Mesothelial cell of epicardium (in vitro differentiated cells): ENCODE measurements at regions not wholly inside any gene's neighbourhood (a gene's known extent, or its start where the extent isn't known, plus 50 kb on each side); places are given as distances from the start of the nearest gene placed in this dataset.

ENCODE experiments used
- DNase-seq, 2 experiments: peaks; one replicate each; pipeline ENCODE4 v3.0.0; 2021; ENCODE audit warnings: low spot score in 2 of 2; ENCODE audit not compliant: unreplicated experiment in 2 of 2
- H3K27ac Mint-ChIP-seq: 2 replicates; pipeline ENCODE4 v1.8.0; 2021; ENCODE audit warnings: mixed read lengths
- H3K27me3 Mint-ChIP-seq: 2 replicates; pipeline ENCODE4 v1.8.0; 2021; ENCODE audit warnings: low read depth, mixed read lengths
- H3K36me3 Mint-ChIP-seq: 2 replicates; pipeline ENCODE4 v1.8.0; 2021; ENCODE audit warnings: mixed read lengths
- H3K4me1 Mint-ChIP-seq: 2 replicates; pipeline ENCODE4 v1.8.0; 2021; ENCODE audit warnings: mixed read lengths
- H3K4me3 Mint-ChIP-seq: 2 replicates; pipeline ENCODE4 v1.8.0; 2021; ENCODE audit warnings: mild to moderate bottlenecking, moderate library complexity, mixed read lengths
- H3K9me3 Mint-ChIP-seq: 2 replicates; pipeline ENCODE4 v1.8.0; 2021; ENCODE audit warnings: mixed read lengths
- TF ChIP-seq, protein P1 (sequence below): fragments of 200-600 bp; sonication (generic); IDR thresholded peaks from one replicate; pipeline ENCODE4 v1.5.0; 2021; ENCODE audit warnings: antibody characterized with exemption; ENCODE audit not compliant: unreplicated experiment

DNA sequence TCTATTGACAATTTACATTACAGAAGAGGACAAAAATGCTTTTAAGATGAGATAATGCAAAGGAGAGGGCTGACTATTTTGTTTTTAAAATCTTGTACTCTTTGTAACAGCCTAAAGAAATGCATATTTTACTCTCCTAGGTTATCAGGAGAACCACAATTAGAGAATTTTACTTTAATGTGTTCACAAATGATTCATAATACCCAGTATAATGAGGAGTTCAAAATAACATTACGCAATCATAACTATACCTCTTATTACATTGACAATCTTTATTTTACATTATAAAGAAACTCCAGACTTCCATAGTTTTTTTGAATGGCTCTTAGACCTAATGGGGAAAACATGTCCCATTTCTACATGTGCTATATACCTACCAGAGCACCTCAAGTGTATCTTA lies 1089.7 kb downstream of the PCDH17 start:
- Mint-ChIP-seq H3K4me1 (peaks cover 6% of the 10 kb centered on the region), H3K27ac (no peak overlapping the region), H3K27me3 (no peaks in the 10 kb centered on the region), H3K4me3 (no peak overlapping the region), H3K36me3 (no peaks in the 10 kb centered on the region), H3K9me3 (no peaks in the 10 kb centered on the region)
- DNase-seq, result no peak
- TF ChIP-seq, protein P1, sequence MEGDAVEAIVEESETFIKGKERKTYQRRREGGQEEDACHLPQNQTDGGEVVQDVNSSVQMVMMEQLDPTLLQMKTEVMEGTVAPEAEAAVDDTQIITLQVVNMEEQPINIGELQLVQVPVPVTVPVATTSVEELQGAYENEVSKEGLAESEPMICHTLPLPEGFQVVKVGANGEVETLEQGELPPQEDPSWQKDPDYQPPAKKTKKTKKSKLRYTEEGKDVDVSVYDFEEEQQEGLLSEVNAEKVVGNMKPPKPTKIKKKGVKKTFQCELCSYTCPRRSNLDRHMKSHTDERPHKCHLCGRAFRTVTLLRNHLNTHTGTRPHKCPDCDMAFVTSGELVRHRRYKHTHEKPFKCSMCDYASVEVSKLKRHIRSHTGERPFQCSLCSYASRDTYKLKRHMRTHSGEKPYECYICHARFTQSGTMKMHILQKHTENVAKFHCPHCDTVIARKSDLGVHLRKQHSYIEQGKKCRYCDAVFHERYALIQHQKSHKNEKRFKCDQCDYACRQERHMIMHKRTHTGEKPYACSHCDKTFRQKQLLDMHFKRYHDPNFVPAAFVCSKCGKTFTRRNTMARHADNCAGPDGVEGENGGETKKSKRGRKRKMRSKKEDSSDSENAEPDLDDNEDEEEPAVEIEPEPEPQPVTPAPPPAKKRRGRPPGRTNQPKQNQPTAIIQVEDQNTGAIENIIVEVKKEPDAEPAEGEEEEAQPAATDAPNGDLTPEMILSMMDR, result no peak

DNA sequence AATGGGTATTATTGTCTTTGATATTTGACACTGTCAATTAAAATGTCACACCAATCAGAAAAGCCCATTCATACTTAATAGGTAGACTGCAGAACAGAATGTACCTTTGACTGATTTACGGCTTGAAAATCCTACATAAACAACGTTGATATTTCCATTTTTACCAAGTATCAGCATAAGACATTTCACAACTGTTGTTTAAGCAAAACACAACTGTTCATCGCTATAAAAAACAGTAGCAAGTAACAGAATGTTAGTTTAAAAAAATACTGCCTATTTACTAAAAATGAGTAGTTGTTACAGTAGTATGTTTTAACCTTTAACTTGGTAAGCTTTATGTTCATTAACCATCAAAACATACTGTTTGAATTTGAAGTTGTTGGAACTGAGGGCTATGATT lies 1096.6 kb downstream of the PCDH17 start:
- DNase-seq, result no peak
- no peak overlapping the region for H3K4me3 Mint-ChIP-seq
- no peak overlapping the region for H3K27ac Mint-ChIP-seq
- H3K27me3 Mint-ChIP-seq, result no peaks in the 10 kb centered on the region
- TF ChIP-seq, protein P1, result no peak
- no peaks in the 10 kb centered on the region for H3K36me3 Mint-ChIP-seq
- peaks cover 21% of the 10 kb centered on the region for H3K4me1 Mint-ChIP-seq
- no peaks in the 10 kb centered on the region for H3K9me3 Mint-ChIP-seq

DNA sequence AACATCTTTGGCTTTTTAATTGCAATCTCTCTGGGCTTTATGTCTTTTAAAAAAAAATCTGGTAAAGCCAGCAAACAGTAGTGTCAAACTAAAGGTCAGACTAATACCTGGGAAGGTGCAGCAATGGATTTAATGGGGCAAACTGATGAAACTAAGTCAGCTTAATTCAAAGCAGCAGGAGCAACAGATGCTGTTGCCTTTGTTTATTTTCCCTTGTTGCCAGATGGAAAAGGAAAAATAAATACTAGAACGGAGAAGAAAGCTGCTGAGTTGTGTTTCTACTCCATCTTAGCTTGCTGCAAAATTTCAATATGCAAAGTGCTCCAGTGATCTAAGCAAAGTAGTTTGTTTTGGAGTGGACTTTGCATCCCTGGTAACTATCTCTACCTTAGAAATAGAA lies 1097.8 kb downstream of the PCDH17 start:
- H3K36me3 Mint-ChIP-seq, result no peaks in the 10 kb centered on the region
- H3K27me3 Mint-ChIP-seq, result no peaks in the 10 kb centered on the region
- DNase-seq, result no peak
- no peak overlapping the region for H3K4me3 Mint-ChIP-seq
- H3K9me3 Mint-ChIP-seq, result no peaks in the 10 kb centered on the region
- H3K27ac Mint-ChIP-seq, result no peak overlapping the region
- TF ChIP-seq, protein P1, result no peak
- peaks cover 21% of the 10 kb centered on the region for H3K4me1 Mint-ChIP-seq

DNA sequence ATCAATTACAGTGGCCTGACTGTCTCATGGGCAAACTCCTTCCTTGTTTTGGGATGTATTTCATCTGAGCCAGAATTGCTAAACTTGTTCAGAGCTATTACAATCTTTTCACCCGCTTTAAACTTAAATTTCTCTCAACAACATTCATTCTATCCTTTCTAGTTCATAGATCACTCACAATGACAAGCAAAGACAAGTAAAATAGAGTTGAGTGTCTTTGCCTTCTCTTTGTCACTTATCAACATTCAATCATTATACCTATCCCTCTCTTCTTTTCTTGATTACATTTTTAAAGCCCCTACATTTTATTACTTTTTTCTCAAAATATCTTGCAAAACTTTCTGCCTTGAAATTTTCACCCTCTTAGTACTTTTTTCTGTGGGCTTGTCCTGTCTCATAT lies 1113.1 kb downstream of the PCDH17 start:
- Mint-ChIP-seq H3K9me3 (no peaks in the 10 kb centered on the region), H3K4me3 (no peak overlapping the region), H3K4me1 (no peaks in the 10 kb centered on the region), H3K36me3 (no peaks in the 10 kb centered on the region), H3K27ac (no peak overlapping the region), H3K27me3 (no peaks in the 10 kb centered on the region)
- DNase-seq, result no peak
- TF ChIP-seq, protein P1, result no peak

DNA sequence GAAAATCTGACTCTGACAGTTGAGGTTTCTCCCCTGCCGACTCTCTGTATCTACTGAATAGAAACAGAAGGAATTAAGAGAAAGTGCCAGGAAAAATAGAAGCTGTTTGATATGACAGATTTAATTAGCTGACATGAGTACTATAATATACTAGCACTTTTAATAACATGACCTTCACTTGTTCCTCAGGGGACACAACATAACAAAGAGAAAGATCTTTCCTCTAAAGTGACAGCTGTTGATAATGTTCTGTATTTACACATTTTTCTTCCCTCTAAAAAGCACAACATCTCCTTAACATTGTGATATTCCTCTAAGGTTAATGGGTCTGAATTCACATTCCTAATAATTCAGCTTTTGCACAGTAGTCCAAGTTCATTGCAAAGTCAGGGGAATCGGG lies 1136.0 kb downstream of the PCDH17 start:
- Mint-ChIP-seq H3K4me3 (no peak overlapping the region), H3K27ac (no peak overlapping the region), H3K4me1 (peaks cover 8% of the 10 kb centered on the region), H3K27me3 (no peaks in the 10 kb centered on the region), H3K9me3 (no peaks in the 10 kb centered on the region), H3K36me3 (no peaks in the 10 kb centered on the region)
- TF ChIP-seq, protein P1, result no peak
- no peak for DNase-seq

DNA sequence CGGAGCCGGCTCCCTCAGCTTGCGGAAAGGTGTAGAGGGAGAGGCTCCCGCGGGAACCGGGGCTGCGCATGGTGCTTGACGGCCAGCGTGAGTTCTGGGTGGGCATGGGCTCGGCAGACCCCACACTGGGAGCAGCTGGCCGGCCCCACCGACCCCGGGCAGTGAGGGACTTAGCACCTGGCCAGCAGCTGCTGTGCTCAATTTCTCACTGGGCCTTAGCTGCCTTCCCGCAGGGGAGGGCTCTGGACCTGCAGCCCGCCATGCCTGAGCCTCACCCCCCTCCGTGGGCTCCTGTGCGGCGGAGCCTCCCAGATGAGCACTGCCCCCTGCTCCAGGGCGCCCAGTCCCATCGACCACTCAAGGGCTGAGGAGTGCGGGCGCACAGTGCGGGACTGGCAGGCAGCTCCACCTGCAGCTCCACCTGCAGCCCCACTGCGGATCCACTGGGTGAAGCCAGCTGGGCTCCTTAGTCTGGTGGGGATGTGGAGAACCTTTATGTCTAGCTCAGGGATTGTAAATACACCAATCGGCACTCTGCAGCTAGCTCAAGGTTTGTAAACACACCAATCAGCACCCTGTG lies 1141.8 kb downstream of the PCDH17 start:
- H3K9me3 Mint-ChIP-seq, result peaks cover 7% of the 10 kb centered on the region
- no peak overlapping the region for H3K27ac Mint-ChIP-seq
- no peaks in the 10 kb centered on the region for H3K4me1 Mint-ChIP-seq
- TF ChIP-seq, protein P1, result no peak
- DNase-seq, result no peak
- H3K36me3 Mint-ChIP-seq, result no peaks in the 10 kb centered on the region
- H3K27me3 Mint-ChIP-seq, result no peaks in the 10 kb centered on the region
- H3K4me3 Mint-ChIP-seq, result no peak overlapping the region
